ENCODE measurements at regions not wholly inside any gene's neighbourhood (a gene's known extent, or its start where the extent isn't known, plus 50 kb on each side); places are given as distances from the start of the nearest gene placed in this dataset.
"Not testable (repeated sequence)": the region's sequence is repeated elsewhere in the genome, so short reads cannot be mapped to it uniquely, and the experiment has no call there.

- DNase-seq (ENCODE audit: low read depth): no peak
Measured at GRCh38 chr6:154637392-154637791, 95.8 kb upstream of the SCAF8 start.

DNA sequence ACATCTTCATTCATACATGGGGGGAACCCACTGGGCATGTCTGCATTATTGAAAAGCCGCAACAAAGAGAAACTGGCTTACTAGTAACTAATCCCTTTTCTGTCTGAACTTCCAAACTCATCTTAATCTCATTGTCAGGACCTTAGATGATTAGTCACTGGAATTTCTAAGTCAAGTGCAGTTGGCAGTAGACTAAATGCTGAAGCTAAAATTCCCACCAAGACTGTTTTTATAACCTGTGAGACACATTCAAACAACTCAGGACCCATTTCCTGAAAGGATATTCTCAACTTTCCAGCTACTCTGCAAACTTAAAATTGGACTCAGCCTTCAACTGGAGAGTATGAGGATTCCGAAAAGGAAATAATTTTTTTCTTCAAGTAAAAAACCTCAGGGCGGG, 94.8 kb upstream of the SCAF8 start:
- DNase-seq (ENCODE audit: low read depth): no peak

DNA sequence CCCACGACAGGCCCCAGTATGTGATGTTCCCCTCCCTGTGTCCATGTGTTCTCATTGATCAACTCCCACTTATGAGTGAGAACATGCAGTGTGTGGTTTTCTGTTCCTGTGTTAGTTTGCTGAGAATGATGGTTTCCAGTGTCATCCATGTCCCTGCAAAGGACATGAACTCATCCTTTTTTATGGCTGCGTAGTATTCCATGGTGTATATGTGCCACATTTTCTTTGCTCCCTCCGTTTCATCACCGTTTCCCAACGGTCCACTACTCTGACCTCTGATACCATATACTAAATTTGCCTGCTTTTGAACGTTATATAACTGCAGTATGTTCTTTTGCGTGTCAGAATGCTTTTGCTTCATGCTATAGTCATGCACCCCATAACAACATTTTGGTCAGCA, 94.0 kb upstream of the SCAF8 start:
- DNase-seq (ENCODE audit: low read depth): not testable (repeated sequence)

DNA sequence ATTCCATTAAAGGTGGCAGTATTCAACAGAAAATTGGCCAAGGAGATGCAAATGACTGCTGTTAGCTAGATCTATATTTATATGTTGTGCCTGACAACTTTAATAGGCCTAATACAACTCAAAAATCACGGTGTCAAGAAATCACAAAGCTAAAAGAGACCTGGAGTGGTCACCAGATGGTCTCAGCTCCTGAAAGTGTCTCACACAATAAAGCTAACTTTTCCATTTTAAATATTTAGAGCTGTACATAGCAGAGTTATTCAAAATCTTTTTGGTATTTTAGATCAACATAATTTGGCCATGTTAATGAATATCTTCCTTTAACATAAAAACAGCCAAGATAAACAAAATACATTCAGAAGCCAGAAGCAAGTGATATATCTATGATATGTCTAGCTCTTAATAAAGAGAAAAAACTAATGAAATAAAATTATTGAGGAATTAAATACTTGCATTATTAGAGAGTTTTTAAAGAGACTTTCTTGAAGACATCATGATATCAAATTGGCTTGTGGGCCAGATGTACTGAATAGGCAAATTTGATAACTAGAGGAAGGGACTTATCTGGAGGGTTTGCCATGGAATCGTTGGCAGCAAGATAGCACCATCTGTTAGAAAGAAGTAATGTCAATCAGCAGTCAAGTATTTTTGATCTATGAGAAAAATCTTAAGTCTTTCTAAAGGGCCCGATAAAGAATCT, 84.9 kb upstream of the SCAF8 start:
- DNase-seq (ENCODE audit: low read depth): no peak

DNA sequence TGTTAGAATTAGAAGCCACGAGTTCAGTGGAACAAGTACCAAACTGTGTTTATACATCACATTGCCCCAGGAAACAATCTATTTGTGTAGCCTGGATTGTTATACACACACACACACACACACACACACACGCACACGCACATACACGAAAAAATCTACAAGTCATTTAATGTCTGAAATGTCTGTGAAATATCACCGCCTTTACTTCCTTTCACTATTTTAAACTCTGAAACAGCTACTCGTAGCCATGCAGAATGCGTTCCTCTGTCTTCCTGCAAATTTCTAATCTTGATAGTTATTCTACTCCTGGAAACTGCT, 84.4 kb upstream of the SCAF8 start:
- no peak for DNase-seq (ENCODE audit: low read depth)

DNA sequence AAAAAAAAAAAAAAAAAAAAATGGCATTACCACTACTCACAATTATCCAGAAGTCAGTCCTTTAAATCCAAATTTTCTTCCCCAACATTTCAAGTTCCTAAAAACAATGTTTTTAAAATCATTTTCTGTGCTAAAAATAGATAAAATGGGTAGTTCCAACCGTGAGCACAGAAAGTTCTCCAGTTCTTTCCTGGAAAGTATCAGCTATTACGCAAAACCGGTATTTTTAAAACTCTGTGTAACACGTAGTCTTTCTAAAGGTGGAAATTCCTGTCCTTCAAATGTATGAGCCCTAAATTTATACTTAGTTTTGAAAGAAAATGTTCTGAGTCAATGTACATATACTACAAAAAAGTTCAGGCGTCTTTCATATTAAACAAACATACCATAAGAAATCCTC, 83.5 kb upstream of the SCAF8 start:
- DNase-seq (ENCODE audit: low read depth): no peak

GRCh38 chr6:154650351-154650750, 82.9 kb upstream of the SCAF8 start:
- DNase-seq (ENCODE audit: low read depth): no peak

GRCh38 chr6:154651656-154652055, 81.6 kb upstream of the SCAF8 start:
- DNase-seq (ENCODE audit: low read depth): no peak

DNA sequence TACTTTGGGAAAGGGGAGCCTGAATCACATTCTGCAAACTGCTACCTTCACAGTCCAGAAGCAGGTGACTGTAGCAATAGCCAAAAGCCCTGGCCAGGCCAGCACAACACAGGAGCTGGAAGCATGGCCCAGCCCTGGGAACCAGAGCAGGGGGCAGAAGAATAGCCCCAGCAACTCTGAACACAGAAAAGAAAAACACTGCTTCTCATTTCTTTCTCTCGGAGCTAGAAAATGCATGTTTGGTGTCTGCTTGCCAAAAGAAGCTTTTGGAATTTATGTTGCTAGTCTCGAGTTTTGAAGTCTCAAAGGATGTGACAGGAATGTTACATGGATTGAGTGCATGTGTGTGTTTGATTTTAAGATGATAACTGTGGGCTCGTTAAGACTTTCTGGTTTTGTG, 79.8 kb upstream of the SCAF8 start:
- no peak for DNase-seq (ENCODE audit: low read depth)

- no peak for DNase-seq (ENCODE audit: low read depth)
Measured at GRCh38 chr6:154653853-154654252, 79.4 kb upstream of the SCAF8 start.

DNA sequence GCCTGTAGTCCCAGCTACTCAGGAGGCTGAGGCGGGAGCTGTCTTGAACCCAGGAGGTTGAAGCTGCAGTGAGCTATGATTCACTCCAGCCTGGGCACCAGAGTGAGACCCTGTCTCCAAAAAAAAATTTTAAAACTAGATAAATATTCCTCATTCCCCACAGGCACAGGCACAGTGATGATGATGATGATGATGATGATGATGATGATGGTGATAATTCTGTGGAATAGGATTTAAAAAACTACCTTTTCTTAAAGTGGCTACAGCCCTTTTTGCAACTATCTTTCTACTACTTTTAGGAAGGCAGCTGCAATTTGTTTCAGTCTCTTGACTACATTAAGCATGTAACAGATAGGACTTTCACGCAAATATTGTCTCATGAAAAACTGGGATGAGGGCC, 76.6 kb upstream of the SCAF8 start:
- no peak for DNase-seq (ENCODE audit: low read depth)

GRCh38 chr6:154661768-154662167, 71.4 kb upstream of the SCAF8 start:
- DNase-seq (ENCODE audit: low read depth): no peak

- DNase-seq (ENCODE audit: low read depth): no peak
Measured at GRCh38 chr6:154664287-154664686, 68.9 kb upstream of the SCAF8 start.

GRCh38 chr6:154668156-154668555, 65.1 kb upstream of the SCAF8 start:
- no peak for DNase-seq (ENCODE audit: low read depth)

- DNase-seq (ENCODE audit: low read depth): no peak
Measured at GRCh38 chr6:154672086-154672485, 61.1 kb upstream of the SCAF8 start.

DNA sequence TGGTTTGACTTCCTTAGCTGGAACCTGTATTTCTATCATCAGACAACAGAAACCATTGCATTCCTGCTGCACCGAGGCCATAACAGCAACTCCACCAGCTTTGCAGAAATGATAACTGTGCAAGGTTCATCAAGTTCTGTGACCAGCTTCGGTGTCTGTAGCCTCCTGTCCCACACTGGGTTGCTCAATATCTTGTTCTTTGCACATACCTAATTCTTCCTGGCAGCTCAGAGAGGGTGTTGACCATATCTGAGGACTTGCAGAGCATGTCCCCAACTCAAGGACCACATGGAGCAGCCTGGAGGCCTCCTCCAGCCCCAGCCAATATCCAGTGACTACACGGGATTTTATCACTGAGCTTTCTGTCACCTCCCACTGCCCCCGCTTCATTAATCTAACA, 59.3 kb upstream of the SCAF8 start:
- no peak for DNase-seq (ENCODE audit: low read depth)

DNA sequence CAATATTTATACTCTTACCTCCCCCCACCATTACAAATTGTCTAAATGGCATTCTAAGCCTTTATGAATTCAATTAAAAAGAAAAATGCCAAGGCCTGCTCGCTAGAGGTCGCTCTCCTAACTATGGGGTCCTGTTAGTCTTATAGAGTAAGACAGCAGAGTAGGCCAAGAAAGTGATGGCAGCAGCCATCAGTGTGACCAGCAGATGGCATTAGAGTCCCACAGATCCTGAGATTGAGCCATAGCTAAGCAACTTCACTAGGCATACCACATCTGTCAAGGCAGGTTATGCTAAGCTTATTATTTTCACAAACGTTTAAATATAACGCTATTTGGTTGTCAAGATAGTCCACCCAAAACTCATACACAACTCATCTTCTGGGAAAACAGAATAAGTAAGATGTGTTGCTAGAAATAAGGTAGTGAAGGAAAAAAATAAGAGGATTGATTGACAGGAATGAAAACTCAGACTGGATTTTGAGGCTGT, 57.6 kb upstream of the SCAF8 start:
- peak; percentile 87 for DNase-seq (ENCODE audit: low read depth)

DNA sequence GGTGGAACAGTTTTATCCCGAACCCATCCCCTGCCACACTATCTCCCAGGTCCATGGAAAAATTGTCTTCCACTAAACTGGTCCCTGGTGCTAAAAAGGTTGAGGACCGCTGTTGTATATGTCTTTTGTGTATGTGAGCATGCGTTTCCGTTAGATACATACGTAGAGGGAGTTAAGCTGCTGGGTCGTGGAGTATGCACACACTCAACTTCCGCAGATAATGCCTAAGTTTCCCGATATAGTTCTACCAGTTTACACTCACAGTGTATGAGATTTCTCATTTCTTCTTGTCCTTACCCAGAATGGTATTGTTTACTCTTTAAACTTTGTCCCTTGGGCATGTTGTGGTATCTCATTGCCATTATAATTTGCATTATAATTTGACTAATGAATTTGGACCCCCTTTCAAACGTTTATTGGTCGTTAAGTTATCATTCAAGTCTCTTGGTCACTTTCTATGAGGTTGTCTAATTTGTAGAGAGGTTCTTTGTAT, 50.5 kb upstream of the SCAF8 start:
- no peak for DNase-seq (ENCODE audit: low read depth)

Data from stimulated activated CD4-positive, alpha-beta T cell treated with anti-CD3 and anti-CD28 coated beads, Interleukin-2, amount 100 ng/mL, for 4 hours (primary cell).